GM12801 (cell line): ENCODE measurements at regions not wholly inside any gene's neighbourhood (a gene's known extent, or its start where the extent isn't known, plus 50 kb on each side); places are given as distances from the start of the nearest gene placed in this dataset.

ENCODE experiments used
- TF ChIP-seq, protein P1 (sequence below): IDR thresholded peaks from one replicate; pipeline ENCODE4 v1.5.1; 2011; ENCODE audit warnings: control low read depth; ENCODE audit not compliant: insufficient read length; ENCODE audit errors: extremely low read depth

DNA sequence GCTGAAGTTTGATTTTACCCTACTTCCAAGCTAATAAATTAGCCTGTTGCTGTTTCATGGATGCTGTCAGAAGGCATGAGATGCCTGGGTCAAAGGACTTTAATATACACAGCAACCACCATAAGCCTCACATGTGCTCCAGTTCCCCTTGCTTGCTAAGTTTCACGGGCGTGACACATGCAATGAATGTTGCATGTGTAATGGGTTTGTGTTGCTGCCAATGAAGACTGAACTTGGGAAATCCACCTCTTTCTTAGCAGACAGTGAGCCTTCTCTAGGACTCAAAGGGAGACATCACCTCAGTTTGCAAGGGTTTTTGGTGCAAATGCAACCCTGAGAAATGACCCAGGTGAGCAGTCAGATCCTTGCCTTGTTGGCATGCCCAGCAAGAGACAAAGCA, 505.5 kb upstream of the PODXL start:
- TF ChIP-seq, protein P1, sequence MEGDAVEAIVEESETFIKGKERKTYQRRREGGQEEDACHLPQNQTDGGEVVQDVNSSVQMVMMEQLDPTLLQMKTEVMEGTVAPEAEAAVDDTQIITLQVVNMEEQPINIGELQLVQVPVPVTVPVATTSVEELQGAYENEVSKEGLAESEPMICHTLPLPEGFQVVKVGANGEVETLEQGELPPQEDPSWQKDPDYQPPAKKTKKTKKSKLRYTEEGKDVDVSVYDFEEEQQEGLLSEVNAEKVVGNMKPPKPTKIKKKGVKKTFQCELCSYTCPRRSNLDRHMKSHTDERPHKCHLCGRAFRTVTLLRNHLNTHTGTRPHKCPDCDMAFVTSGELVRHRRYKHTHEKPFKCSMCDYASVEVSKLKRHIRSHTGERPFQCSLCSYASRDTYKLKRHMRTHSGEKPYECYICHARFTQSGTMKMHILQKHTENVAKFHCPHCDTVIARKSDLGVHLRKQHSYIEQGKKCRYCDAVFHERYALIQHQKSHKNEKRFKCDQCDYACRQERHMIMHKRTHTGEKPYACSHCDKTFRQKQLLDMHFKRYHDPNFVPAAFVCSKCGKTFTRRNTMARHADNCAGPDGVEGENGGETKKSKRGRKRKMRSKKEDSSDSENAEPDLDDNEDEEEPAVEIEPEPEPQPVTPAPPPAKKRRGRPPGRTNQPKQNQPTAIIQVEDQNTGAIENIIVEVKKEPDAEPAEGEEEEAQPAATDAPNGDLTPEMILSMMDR, result no peak

- TF ChIP-seq, protein P1, result no peak
Measured at GRCh38 chr7:132059141-132059540, 502.7 kb upstream of the PODXL start.

- TF ChIP-seq, protein P1, result no peak
Measured at GRCh38 chr7:132055336-132056120, 499.1 kb upstream of the PODXL start.

DNA sequence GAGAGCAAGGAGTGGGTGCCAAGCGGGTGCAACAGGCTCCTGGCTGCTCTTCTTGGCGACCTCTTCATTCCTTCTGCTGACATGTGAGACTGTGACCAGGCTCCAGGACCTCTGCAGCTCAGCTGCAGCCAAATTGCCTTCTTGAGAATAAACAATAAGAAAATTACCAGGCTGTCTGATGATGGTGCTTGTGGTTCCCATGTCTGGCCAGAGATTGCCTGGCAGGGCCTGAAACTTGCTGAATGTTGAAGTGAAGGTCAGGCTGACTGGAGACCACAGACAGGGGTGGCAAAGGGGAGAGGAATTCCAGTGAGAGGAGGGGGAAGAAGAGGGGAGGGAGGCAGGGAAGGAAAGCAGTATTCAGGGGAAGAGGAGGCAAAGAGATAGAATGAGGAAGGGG, 497.4 kb upstream of the PODXL start:
- TF ChIP-seq, protein P1, result no peak

- TF ChIP-seq, protein P1, result no peak
Measured at GRCh38 chr7:132051311-132051710, 494.9 kb upstream of the PODXL start.

- TF ChIP-seq, protein P1, result no peak
Measured at GRCh38 chr7:132049462-132050304, 493.3 kb upstream of the PODXL start.

GRCh38 chr7:132045481-132045980, 489.1 kb upstream of the PODXL start:
- TF ChIP-seq, protein P1, result no peak
